ENCODE measurements at regions not wholly inside any gene's neighbourhood (a gene's known extent, or its start where the extent isn't known, plus 50 kb on each side); places are given as distances from the start of the nearest gene placed in this dataset.

DNA sequence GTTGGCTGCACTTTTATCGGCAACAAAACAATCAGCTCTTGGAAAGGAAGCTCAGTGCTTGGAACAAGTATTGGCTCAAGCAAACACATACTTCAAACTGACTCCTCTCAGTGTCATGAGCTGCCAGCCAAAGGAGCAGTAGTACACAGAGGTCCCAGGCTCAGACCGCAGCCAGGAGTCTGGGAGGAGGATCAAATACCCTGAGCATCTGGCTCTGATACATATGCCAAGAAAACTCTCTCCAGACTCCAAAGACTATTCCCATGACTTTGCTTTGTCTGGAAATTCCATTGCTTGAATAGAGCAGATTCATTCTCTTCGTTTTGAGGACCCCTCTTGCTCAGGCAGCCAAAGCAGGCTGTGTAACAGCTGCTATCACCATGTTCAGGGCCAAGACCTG, 501.6 kb upstream of the PSMD7 start:
- CTCF ChIA-PET: no interaction called here

DNA sequence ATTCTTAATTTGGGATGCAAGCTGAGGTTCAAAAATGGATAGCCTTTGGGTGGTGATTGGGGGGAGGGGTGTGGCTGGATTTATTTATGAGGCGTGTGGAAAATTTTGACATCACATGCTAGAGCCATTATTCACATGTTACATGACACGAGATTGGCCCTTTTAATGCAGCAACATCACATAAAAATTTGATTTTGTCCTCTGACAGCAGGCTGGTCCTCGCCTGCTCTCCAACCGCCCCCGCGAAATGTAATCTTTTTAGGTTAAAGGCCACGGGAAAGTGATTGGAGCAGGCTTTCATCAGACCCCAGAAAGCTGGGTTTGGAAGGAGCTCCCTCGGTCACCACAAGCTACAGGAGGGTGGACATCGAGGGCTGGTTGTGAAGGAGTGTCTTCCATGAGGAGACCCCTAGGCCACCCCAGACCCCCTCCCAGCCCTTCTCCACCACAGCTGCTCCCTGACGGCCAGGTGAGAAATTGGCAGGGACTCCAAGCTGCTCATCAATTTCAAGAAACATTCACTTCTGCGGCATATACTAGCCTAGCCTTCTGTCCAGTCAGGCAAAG, 502.7 kb upstream of the PSMD7 start:
- no peak overlapping the region for H3K4me3 ChIP-seq (ENCODE audit: low read depth in 2 of 2, low read length in 2 of 2)
- ChIA-PET CTCF (no interaction called here), POLR2A (no interaction called here)
- H3K27ac ChIP-seq (ENCODE audit: low read length): no peak overlapping the region
- H3K4me1 ChIP-seq (ENCODE audit: control insufficient read depth, insufficient read depth, low read length): no peaks in the 10 kb centered on the region
- no peak for DNase-seq (ENCODE audit: low read depth, low spot score)
- no peaks in the 10 kb centered on the region; the same call in 1 of the 2 replicates for H3K36me3 ChIP-seq (ENCODE audit: control insufficient read depth, insufficient read depth, low read length)
- no peaks in the 10 kb centered on the region for H3K9me3 ChIP-seq (ENCODE audit: control insufficient read depth, insufficient read depth, low read depth, low read length)
- in situ Hi-C loops (cut with HindIII; ENCODE audit: low pct_unique_long_range_greater_than_20kb, low sequenced_read_pairs) (no loop called here), intact Hi-C loops (cut with micrococcal nuclease; ENCODE audit: unreplicated experiment) (no loop called here)
- BruUV-seq (replicated peaks): no TSS peak
- no peak for ATAC-seq
- no peaks in the 10 kb centered on the region; the same call in 1 of the 2 replicates for H3K27me3 ChIP-seq (ENCODE audit: control insufficient read depth, insufficient read depth, low read length)
- TF ChIP-seq TCF7L2 (IDR thresholded peaks at IDR 0.05; ENCODE audit: low read depth, low read length): no peak
- TF ChIP-seq, protein P1, sequence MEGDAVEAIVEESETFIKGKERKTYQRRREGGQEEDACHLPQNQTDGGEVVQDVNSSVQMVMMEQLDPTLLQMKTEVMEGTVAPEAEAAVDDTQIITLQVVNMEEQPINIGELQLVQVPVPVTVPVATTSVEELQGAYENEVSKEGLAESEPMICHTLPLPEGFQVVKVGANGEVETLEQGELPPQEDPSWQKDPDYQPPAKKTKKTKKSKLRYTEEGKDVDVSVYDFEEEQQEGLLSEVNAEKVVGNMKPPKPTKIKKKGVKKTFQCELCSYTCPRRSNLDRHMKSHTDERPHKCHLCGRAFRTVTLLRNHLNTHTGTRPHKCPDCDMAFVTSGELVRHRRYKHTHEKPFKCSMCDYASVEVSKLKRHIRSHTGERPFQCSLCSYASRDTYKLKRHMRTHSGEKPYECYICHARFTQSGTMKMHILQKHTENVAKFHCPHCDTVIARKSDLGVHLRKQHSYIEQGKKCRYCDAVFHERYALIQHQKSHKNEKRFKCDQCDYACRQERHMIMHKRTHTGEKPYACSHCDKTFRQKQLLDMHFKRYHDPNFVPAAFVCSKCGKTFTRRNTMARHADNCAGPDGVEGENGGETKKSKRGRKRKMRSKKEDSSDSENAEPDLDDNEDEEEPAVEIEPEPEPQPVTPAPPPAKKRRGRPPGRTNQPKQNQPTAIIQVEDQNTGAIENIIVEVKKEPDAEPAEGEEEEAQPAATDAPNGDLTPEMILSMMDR (IDR thresholded peaks at IDR 0.05): no peak
- no peak for TF ChIP-seq SIN3A (IDR thresholded peaks at IDR 0.05; ENCODE audit: borderline replicate concordance, insufficient read depth, low read depth, low read length)
- TF ChIP-seq, protein P2, sequence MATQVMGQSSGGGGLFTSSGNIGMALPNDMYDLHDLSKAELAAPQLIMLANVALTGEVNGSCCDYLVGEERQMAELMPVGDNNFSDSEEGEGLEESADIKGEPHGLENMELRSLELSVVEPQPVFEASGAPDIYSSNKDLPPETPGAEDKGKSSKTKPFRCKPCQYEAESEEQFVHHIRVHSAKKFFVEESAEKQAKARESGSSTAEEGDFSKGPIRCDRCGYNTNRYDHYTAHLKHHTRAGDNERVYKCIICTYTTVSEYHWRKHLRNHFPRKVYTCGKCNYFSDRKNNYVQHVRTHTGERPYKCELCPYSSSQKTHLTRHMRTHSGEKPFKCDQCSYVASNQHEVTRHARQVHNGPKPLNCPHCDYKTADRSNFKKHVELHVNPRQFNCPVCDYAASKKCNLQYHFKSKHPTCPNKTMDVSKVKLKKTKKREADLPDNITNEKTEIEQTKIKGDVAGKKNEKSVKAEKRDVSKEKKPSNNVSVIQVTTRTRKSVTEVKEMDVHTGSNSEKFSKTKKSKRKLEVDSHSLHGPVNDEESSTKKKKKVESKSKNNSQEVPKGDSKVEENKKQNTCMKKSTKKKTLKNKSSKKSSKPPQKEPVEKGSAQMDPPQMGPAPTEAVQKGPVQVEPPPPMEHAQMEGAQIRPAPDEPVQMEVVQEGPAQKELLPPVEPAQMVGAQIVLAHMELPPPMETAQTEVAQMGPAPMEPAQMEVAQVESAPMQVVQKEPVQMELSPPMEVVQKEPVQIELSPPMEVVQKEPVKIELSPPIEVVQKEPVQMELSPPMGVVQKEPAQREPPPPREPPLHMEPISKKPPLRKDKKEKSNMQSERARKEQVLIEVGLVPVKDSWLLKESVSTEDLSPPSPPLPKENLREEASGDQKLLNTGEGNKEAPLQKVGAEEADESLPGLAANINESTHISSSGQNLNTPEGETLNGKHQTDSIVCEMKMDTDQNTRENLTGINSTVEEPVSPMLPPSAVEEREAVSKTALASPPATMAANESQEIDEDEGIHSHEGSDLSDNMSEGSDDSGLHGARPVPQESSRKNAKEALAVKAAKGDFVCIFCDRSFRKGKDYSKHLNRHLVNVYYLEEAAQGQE (IDR thresholded peaks at IDR 0.05; ENCODE audit: insufficient read depth in 1 of 2, low read depth in 2 of 2, low read length in 1 of 2): no peak
- no peak for TF ChIP-seq POLR2AphosphoS5 (IDR thresholded peaks at IDR 0.05; ENCODE audit: low read depth, low read length)

More for the DNA sequence above, 501.6 kb upstream of the PSMD7 start:
- H3K27ac ChIP-seq (ENCODE audit: low read length): no peak overlapping the region
- DNase-seq (ENCODE audit: low read depth, low spot score) (no peak), ATAC-seq (no peak)
- POLR2A ChIA-PET: no interaction called here
- no peaks in the 10 kb centered on the region for H3K4me1 ChIP-seq (ENCODE audit: control insufficient read depth, insufficient read depth, low read length)
- no peaks in the 10 kb centered on the region; the same call in 1 of the 2 replicates for H3K27me3 ChIP-seq (ENCODE audit: control insufficient read depth, insufficient read depth, low read length)
- intact Hi-C loops (cut with micrococcal nuclease; ENCODE audit: unreplicated experiment) (no loop called here), in situ Hi-C loops (cut with HindIII; ENCODE audit: low pct_unique_long_range_greater_than_20kb, low sequenced_read_pairs) (no loop called here)
- H3K36me3 ChIP-seq (ENCODE audit: control insufficient read depth, insufficient read depth, low read length): no peaks in the 10 kb centered on the region; the same call in 1 of the 2 replicates
- H3K9me3 ChIP-seq (ENCODE audit: control insufficient read depth, insufficient read depth, low read depth, low read length): no peaks in the 10 kb centered on the region
- no peak overlapping the region for H3K4me3 ChIP-seq (ENCODE audit: low read depth in 2 of 2, low read length in 2 of 2)
- TF ChIP-seq, protein P2 (IDR thresholded peaks at IDR 0.05; ENCODE audit: insufficient read depth in 1 of 2, low read depth in 2 of 2, low read length in 1 of 2): no peak
- TF ChIP-seq, protein P1 (IDR thresholded peaks at IDR 0.05): no peak
- TF ChIP-seq SIN3A (IDR thresholded peaks at IDR 0.05; ENCODE audit: borderline replicate concordance, insufficient read depth, low read depth, low read length) (no peak), POLR2AphosphoS5 (IDR thresholded peaks at IDR 0.05; ENCODE audit: low read depth, low read length) (no peak), TCF7L2 (IDR thresholded peaks at IDR 0.05; ENCODE audit: low read depth, low read length) (no peak)
- BruUV-seq (replicated peaks): no TSS peak

Measured in Panc1 (cell line).